ENCODE measurements at regions not wholly inside any gene's neighbourhood (a gene's known extent, or its start where the extent isn't known, plus 50 kb on each side); places are given as distances from the start of the nearest gene placed in this dataset.

- TF ChIP-seq EZH2 (IDR thresholded peaks at IDR 0.05; ENCODE audit: insufficient read depth, low read length), result no peak
- TF ChIP-seq, protein P1, sequence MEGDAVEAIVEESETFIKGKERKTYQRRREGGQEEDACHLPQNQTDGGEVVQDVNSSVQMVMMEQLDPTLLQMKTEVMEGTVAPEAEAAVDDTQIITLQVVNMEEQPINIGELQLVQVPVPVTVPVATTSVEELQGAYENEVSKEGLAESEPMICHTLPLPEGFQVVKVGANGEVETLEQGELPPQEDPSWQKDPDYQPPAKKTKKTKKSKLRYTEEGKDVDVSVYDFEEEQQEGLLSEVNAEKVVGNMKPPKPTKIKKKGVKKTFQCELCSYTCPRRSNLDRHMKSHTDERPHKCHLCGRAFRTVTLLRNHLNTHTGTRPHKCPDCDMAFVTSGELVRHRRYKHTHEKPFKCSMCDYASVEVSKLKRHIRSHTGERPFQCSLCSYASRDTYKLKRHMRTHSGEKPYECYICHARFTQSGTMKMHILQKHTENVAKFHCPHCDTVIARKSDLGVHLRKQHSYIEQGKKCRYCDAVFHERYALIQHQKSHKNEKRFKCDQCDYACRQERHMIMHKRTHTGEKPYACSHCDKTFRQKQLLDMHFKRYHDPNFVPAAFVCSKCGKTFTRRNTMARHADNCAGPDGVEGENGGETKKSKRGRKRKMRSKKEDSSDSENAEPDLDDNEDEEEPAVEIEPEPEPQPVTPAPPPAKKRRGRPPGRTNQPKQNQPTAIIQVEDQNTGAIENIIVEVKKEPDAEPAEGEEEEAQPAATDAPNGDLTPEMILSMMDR (IDR thresholded peaks at IDR 0.05; ENCODE audit: insufficient read depth, low read depth, low read length), result no peak
- no peak overlapping the region for H3K27ac ChIP-seq (ENCODE audit: low read depth, low read length)
Observed at GRCh38 chr3:137295336-137295735, 337.6 kb downstream of the IL20RB start.

GRCh38 chr3:137296116-137296515 is 338.3 kb downstream of the IL20RB start:
- no peaks in the 10 kb centered on the region for H3K4me1 Mint-ChIP-seq (ENCODE audit: low read depth, unreplicated experiment)
- Histone ChIP-seq H3K9me3 (ENCODE audit: insufficient read depth, low read depth, low read length) (no peaks in the 10 kb centered on the region), H3K4me1 (ENCODE audit: insufficient read depth, low read length) (no peaks in the 10 kb centered on the region), H3K36me3 (ENCODE audit: insufficient read depth, low read length) (no peaks in the 10 kb centered on the region), H3K4me2 (ENCODE audit: low read length) (no peak overlapping the region), H2AFZ (ENCODE audit: low read depth, low read length) (no peak overlapping the region), H3K79me2 (ENCODE audit: insufficient read depth, low read length) (no peaks in the 10 kb centered on the region), H3K27me3 (ENCODE audit: insufficient read depth, low read length) (no peaks in the 10 kb centered on the region), H3K4me3 (ENCODE audit: insufficient read depth, low read depth, low read length) (no peak overlapping the region), H3K9ac (ENCODE audit: low read length) (no peak overlapping the region), H3K27ac (ENCODE audit: low read depth, low read length) (no peak overlapping the region), H4K20me1 (ENCODE audit: insufficient read depth, low read length) (no peaks in the 10 kb centered on the region)
- no peaks in the 10 kb centered on the region for H3K36me3 Mint-ChIP-seq (ENCODE audit: low read depth, unreplicated experiment)
- no peak for FAIRE-seq
- TF ChIP-seq EZH2 (IDR thresholded peaks at IDR 0.05; ENCODE audit: insufficient read depth, low read length), result no peak
- no peak for DNase-seq (ENCODE audit: low read depth)
- H3K4me3 Mint-ChIP-seq (ENCODE audit: unreplicated experiment), result no peak overlapping the region
- H3K27ac Mint-ChIP-seq (ENCODE audit: unreplicated experiment), result no peak overlapping the region
- no peaks in the 10 kb centered on the region for H3K9me3 Mint-ChIP-seq (ENCODE audit: unreplicated experiment)
- no peaks in the 10 kb centered on the region for H3K27me3 Mint-ChIP-seq (ENCODE audit: low read depth, unreplicated experiment)

More at GRCh38 chr3:137295336-137295735, 337.6 kb downstream of the IL20RB start:
- H3K27ac Mint-ChIP-seq (ENCODE audit: unreplicated experiment), result no peak overlapping the region
- Histone ChIP-seq H4K20me1 (ENCODE audit: insufficient read depth, low read length) (no peaks in the 10 kb centered on the region), H3K79me2 (ENCODE audit: insufficient read depth, low read length) (no peaks in the 10 kb centered on the region), H3K9ac (ENCODE audit: low read length) (no peak overlapping the region), H3K4me3 (ENCODE audit: insufficient read depth, low read depth, low read length) (no peak overlapping the region), H3K4me2 (ENCODE audit: low read length) (no peak overlapping the region), H3K9me3 (ENCODE audit: insufficient read depth, low read depth, low read length) (no peaks in the 10 kb centered on the region), H3K4me1 (ENCODE audit: insufficient read depth, low read length) (no peaks in the 10 kb centered on the region), H3K36me3 (ENCODE audit: insufficient read depth, low read length) (no peaks in the 10 kb centered on the region), H2AFZ (ENCODE audit: low read depth, low read length) (no peak overlapping the region), H3K27me3 (ENCODE audit: insufficient read depth, low read length) (no peaks in the 10 kb centered on the region)
- no peaks in the 10 kb centered on the region for H3K36me3 Mint-ChIP-seq (ENCODE audit: low read depth, unreplicated experiment)
- no peak overlapping the region for H3K4me3 Mint-ChIP-seq (ENCODE audit: unreplicated experiment)
- FAIRE-seq (no peak), DNase-seq (ENCODE audit: low read depth) (no peak)
- no peaks in the 10 kb centered on the region for H3K27me3 Mint-ChIP-seq (ENCODE audit: low read depth, unreplicated experiment)
- H3K4me1 Mint-ChIP-seq (ENCODE audit: low read depth, unreplicated experiment), result no peaks in the 10 kb centered on the region
- no peaks in the 10 kb centered on the region for H3K9me3 Mint-ChIP-seq (ENCODE audit: unreplicated experiment)

GRCh38 chr3:137297770-137298169 is 340.0 kb downstream of the IL20RB start:
- H3K36me3 Mint-ChIP-seq (ENCODE audit: low read depth, unreplicated experiment), result no peaks in the 10 kb centered on the region
- H3K9me3 Mint-ChIP-seq (ENCODE audit: unreplicated experiment), result no peaks in the 10 kb centered on the region
- Histone ChIP-seq H3K4me3 (ENCODE audit: insufficient read depth, low read depth, low read length) (no peak overlapping the region), H3K36me3 (ENCODE audit: insufficient read depth, low read length) (no peaks in the 10 kb centered on the region), H3K4me1 (ENCODE audit: insufficient read depth, low read length) (no peaks in the 10 kb centered on the region), H3K79me2 (ENCODE audit: insufficient read depth, low read length) (no peaks in the 10 kb centered on the region), H3K9me3 (ENCODE audit: insufficient read depth, low read depth, low read length) (no peaks in the 10 kb centered on the region), H3K27ac (ENCODE audit: low read depth, low read length) (no peak overlapping the region), H3K9ac (ENCODE audit: low read length) (no peak overlapping the region), H2AFZ (ENCODE audit: low read depth, low read length) (no peak overlapping the region), H3K4me2 (ENCODE audit: low read length) (no peak overlapping the region), H3K27me3 (ENCODE audit: insufficient read depth, low read length) (no peaks in the 10 kb centered on the region), H4K20me1 (ENCODE audit: insufficient read depth, low read length) (no peaks in the 10 kb centered on the region)
- TF ChIP-seq EZH2 (IDR thresholded peaks at IDR 0.05; ENCODE audit: insufficient read depth, low read length), result no peak
- TF ChIP-seq, protein P1 (IDR thresholded peaks at IDR 0.05; ENCODE audit: insufficient read depth, low read depth, low read length), result no peak
- FAIRE-seq (no peak), DNase-seq (ENCODE audit: low read depth) (no peak)
- no peaks in the 10 kb centered on the region for H3K4me1 Mint-ChIP-seq (ENCODE audit: low read depth, unreplicated experiment)
- no peaks in the 10 kb centered on the region for H3K27me3 Mint-ChIP-seq (ENCODE audit: low read depth, unreplicated experiment)
- H3K4me3 Mint-ChIP-seq (ENCODE audit: unreplicated experiment), result no peak overlapping the region
- H3K27ac Mint-ChIP-seq (ENCODE audit: unreplicated experiment), result no peak overlapping the region
